ENCODE measurements at regions not wholly inside any gene's neighbourhood (a gene's known extent, or its start where the extent isn't known, plus 50 kb on each side); places are given as distances from the start of the nearest gene placed in this dataset.

DNA sequence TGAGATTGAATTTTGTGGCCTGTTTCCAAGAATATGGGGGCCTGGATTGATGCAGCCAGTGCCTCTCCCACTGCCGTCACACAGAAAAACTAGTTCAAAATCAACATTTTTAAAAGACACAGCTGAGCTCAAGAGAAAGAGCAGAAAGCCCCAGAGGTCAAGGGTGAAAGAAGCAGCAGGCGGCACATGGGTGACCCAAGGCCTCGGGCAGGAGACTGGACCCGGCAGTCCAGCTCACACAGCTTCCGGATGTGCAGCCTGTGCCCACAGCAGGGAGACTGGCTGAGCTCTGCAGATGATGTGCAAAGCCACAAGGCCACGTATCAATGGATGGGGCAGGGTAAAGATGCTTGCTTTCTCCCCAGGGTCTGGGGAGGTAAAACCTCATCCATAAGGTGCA lies 50.4 kb upstream of the RNF32 start:
- H3K27ac ChIP-seq = no peak overlapping the region
- 29 to 35% methylated on average over 4 to 5 of the region's 6 CpGs for WGBS, 2 donors (ENCODE audit: low coverage in 1 of 2)
- no peaks in the 10 kb centered on the region for H3K27me3 ChIP-seq
- TF ChIP-seq POLR2A (IDR thresholded peaks at IDR 0.05) (no peak), POLR2AphosphoS5 (IDR thresholded peaks at IDR 0.05) (no peak), EP300 (IDR thresholded peaks at IDR 0.05) (no peak)
- TF ChIP-seq, protein P1, sequence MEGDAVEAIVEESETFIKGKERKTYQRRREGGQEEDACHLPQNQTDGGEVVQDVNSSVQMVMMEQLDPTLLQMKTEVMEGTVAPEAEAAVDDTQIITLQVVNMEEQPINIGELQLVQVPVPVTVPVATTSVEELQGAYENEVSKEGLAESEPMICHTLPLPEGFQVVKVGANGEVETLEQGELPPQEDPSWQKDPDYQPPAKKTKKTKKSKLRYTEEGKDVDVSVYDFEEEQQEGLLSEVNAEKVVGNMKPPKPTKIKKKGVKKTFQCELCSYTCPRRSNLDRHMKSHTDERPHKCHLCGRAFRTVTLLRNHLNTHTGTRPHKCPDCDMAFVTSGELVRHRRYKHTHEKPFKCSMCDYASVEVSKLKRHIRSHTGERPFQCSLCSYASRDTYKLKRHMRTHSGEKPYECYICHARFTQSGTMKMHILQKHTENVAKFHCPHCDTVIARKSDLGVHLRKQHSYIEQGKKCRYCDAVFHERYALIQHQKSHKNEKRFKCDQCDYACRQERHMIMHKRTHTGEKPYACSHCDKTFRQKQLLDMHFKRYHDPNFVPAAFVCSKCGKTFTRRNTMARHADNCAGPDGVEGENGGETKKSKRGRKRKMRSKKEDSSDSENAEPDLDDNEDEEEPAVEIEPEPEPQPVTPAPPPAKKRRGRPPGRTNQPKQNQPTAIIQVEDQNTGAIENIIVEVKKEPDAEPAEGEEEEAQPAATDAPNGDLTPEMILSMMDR (IDR thresholded peaks at IDR 0.05) = no peak
- peaks cover 0 to 38% (median 0%) of the 10 kb centered on the region in 3 donors for H3K9me3 ChIP-seq
- ATAC-seq = no peak
- H3K36me3 ChIP-seq = no peaks in the 10 kb centered on the region
- no peak overlapping the region for H3K4me3 ChIP-seq
- H3K4me1 ChIP-seq = no peaks in the 10 kb centered on the region

DNA sequence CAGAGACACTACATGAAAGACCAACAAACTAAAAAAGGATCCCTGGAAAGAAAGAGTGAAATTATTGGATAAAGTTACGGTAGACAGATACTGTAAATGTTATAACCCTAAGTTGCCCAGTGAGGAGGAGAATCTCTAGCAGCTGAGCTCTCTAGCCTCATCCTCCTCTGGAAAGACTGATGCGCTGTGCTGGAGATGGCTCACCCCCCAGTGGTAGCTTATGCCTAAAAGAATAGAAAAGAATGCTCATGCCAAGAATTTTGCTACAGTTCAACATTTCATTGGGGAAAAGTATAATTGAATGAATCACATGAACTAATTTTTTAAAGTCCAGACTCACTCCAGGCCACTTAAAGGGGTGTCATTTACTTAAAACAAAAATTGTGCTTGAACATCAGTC lies 50.8 kb upstream of the RNF32 start:
- Histone ChIP-seq H3K36me3 (no peaks in the 10 kb centered on the region), H3K27me3 (no peaks in the 10 kb centered on the region), H3K4me3 (no peak overlapping the region), H3K4me1 (no peaks in the 10 kb centered on the region), H3K9me3 (peaks cover 0 to 39% (median 0%) of the 10 kb centered on the region in 3 donors), H3K27ac (no peak overlapping the region)
- ATAC-seq = no peak
- TF ChIP-seq EP300 (IDR thresholded peaks at IDR 0.05) (no peak), POLR2AphosphoS5 (IDR thresholded peaks at IDR 0.05) (no peak), POLR2A (IDR thresholded peaks at IDR 0.05) (no peak)
- TF ChIP-seq, protein P1 (IDR thresholded peaks at IDR 0.05) = no peak
- WGBS, 2 donors (ENCODE audit: low coverage in 1 of 2) = 53 to 54% methylated on average over 2 of the region's 2 CpGs

DNA sequence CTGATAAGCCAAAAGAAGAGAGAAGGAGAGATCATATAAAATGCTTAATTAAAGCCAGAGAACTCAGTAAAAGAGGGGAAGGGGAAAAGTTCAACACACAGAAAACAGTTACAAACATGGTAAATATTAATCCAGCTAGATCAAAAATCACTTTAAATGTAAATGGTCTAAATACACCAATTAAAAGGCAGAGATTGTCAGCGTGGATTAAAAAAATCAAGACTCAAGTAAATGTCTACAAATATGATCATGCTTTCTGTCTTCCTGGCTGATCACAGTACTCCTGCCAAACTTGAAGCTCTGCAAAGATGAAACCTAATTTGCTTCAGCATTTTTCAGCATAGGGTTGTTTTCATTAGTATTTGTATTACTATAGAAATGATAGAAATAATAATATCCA lies 54.6 kb upstream of the RNF32 start:
- TF ChIP-seq POLR2AphosphoS5 (IDR thresholded peaks at IDR 0.05) = no peak
- TF ChIP-seq, protein P1 (IDR thresholded peaks at IDR 0.05) = no peak
- no peak for TF ChIP-seq POLR2A (IDR thresholded peaks at IDR 0.05)
- TF ChIP-seq EP300 (IDR thresholded peaks at IDR 0.05) = no peak
- H3K4me3 ChIP-seq = no peak overlapping the region
- peaks cover 0 to 20% (median 0%) of the 10 kb centered on the region in 3 donors for H3K9me3 ChIP-seq
- no peaks in the 10 kb centered on the region for H3K4me1 ChIP-seq
- WGBS, 2 donors (ENCODE audit: low coverage in 1 of 2) = 92 to 100% methylated on average over 1 of the region's 1 CpG
- H3K36me3 ChIP-seq = no peaks in the 10 kb centered on the region
- no peak for ATAC-seq
- no peak overlapping the region for H3K27ac ChIP-seq
- no peaks in the 10 kb centered on the region for H3K27me3 ChIP-seq

DNA sequence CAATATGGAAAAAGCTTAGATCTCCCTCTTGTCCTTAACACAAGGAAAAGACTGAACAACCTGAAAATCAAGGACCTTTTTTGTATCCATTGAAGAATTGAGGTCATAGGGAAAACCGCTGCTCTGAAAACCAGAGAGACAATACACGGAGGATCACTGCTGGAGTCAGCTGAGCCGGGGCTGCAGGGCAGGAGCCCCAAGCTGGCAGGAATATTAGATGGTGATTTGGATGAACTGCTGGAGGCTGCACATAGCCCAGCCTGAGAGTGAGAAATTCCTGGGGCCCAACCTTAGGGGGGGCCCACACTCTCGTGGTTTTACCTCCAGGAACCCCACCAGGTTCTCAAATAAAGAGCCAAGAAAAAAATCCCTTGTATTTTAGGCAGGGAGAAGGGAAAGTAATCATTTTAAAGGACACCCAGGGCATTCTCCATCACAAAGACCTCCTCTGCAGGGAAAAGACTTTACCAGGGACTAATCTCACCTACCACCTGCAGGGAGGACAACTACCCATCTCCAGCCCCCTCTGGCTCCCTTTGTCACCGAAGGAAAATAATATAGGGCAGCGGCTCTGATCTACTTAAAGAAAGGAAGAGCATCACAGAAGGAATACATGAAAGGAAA lies 55.4 kb upstream of the RNF32 start:
- Histone ChIP-seq H3K27me3 (no peaks in the 10 kb centered on the region), H3K9me3 (peaks cover 0 to 20% (median 0%) of the 10 kb centered on the region in 3 donors), H3K36me3 (no peaks in the 10 kb centered on the region), H3K4me1 (no peaks in the 10 kb centered on the region), H3K4me3 (no peak overlapping the region), H3K27ac (no peak overlapping the region)
- no peak for ATAC-seq
- WGBS, 2 donors (ENCODE audit: low coverage in 1 of 2) = 6 to 28% methylated on average over 3 to 5 of the region's 6 CpGs
- no peak for TF ChIP-seq POLR2A (IDR thresholded peaks at IDR 0.05)
- no peak for TF ChIP-seq POLR2AphosphoS5 (IDR thresholded peaks at IDR 0.05)
- TF ChIP-seq, protein P1 (IDR thresholded peaks at IDR 0.05) = no peak
- TF ChIP-seq EP300 (IDR thresholded peaks at IDR 0.05) = no peak

DNA sequence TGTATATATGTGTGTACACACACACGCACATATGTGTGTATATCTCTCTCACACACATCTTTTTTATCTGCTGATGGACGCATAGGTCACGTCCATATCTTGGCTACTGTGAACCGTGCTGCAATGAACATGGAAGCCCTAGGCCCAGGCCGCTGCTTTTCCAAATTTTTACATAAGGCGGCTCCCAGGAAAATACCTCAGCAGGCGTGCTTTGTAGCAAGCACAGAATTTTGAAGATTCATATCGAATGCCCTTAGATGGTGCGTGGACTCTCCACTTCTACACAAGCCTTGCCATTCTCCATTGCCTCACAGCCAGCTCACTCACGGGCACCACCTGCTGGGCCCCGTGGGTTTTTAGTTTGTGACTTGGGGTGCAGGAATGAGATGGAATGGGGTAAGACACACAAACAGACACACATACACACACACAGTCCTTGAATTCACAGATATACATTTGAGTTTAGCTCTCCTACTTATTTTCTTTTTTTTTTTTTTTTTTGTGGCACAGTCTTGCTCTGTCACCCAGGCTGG lies 57.9 kb upstream of the RNF32 start:
- 96% methylated on average over 9 to 10 of the region's 11 CpGs for WGBS, 2 donors (ENCODE audit: low coverage in 1 of 2)

More for the DNA sequence above, 57.9 kb upstream of the RNF32 start:
- no peak for ATAC-seq
- H3K4me3 ChIP-seq = no peak overlapping the region
- H3K27ac ChIP-seq = no peak overlapping the region
- no peaks in the 10 kb centered on the region for H3K27me3 ChIP-seq
- H3K4me1 ChIP-seq = no peaks in the 10 kb centered on the region
- TF ChIP-seq, protein P1 (IDR thresholded peaks at IDR 0.05) = no peak
- TF ChIP-seq EP300 (IDR thresholded peaks at IDR 0.05) = no peak
- no peak for TF ChIP-seq POLR2A (IDR thresholded peaks at IDR 0.05)
- no peak for TF ChIP-seq POLR2AphosphoS5 (IDR thresholded peaks at IDR 0.05)
- H3K9me3 ChIP-seq = peaks cover 0 to 20% (median 0%) of the 10 kb centered on the region in 3 donors
- no peaks in the 10 kb centered on the region for H3K36me3 ChIP-seq
